T-cell (primary cell): ENCODE measurements at regions not wholly inside any gene's neighbourhood (a gene's known extent, or its start where the extent isn't known, plus 50 kb on each side); places are given as distances from the start of the nearest gene placed in this dataset.

Experiments
- ATAC-seq, 4 experiments: fragments of 200-7000 bp in 3 of 4; fragments of 150-1000 bp in 1 of 4; cut with Tn5 transposase; replicated peaks in 1 of 4; 1 replicate in 3 of 4; 2 replicates in 1 of 4; pipeline ENCODE4 v1.10.0; 2021; ENCODE audit warnings: moderate library complexity in 3 of 4, mild to moderate bottlenecking in 2 of 4, moderate number of reproducible peaks in 1 of 4
- CTCF ChIA-PET, 2 donors: fragments of 300-600 bp; sonication (Branson Sonifier 250); formaldehyde crosslinking; loops; one replicate each; lab custom pipeline; 2022; ENCODE audit warnings: antibody characterized with exemption in 2 of 2; lab: Charles Lee
- POLR2A ChIA-PET, 2 donors: fragments of 300-600 bp; sonication (Branson Sonifier 250); formaldehyde crosslinking; loops; one replicate each; lab custom pipeline; 2022; ENCODE audit warnings: antibody characterized with exemption in 2 of 2; lab: Charles Lee
- DNase-seq, 35 experiments: peaks; one replicate each; pipeline versions ENCODE4 v3.0.0 to v3.0.0-alpha.2; 2013 to 2023
- H3K27ac ChIP-seq: one replicate; pipeline ENCODE4 v1.5.1; 2013; ENCODE audit warnings: low read length
- H3K27me3 ChIP-seq, 2 experiments: replicated peaks in 1 of 2; 1 replicate in 1 of 2; 2 replicates in 1 of 2; pipeline versions ENCODE4 v1.6.1 to v1.7.0; 2013; ENCODE audit warnings: low read length in 1 of 2, mixed read lengths in 1 of 2; ENCODE audit not compliant: control insufficient read depth in 2 of 2, insufficient read depth in 2 of 2; ENCODE audit errors: extremely low read depth in 1 of 2
- H3K36me3 ChIP-seq, 2 donors: 1 replicate in 1 of 2; 2 replicates in 1 of 2; pipeline versions ENCODE4 v1.6.1 to v1.7.0; 2013; ENCODE audit warnings: low read length in 1 of 2; ENCODE audit not compliant: control insufficient read depth in 2 of 2, insufficient read depth in 1 of 2; ENCODE audit errors: extremely low read depth in 1 of 2
- H3K4me1 ChIP-seq, 2 experiments: 1 replicate in 1 of 2; 2 replicates in 1 of 2; pipeline versions ENCODE4 v1.6.1 to v1.7.0; 2013; ENCODE audit warnings: low read length in 2 of 2, mixed read lengths in 1 of 2; ENCODE audit not compliant: insufficient read depth in 2 of 2, control insufficient read depth in 1 of 2; ENCODE audit errors: extremely low read depth in 1 of 2
- H3K4me3 ChIP-seq, 2 donors: 1 replicate in 1 of 2; 2 replicates in 1 of 2; pipeline versions ENCODE4 v1.5.1 to v1.7.0; 2013; ENCODE audit warnings: mild to moderate bottlenecking in 2 of 2, low read length in 1 of 2, moderate library complexity in 1 of 2; ENCODE audit not compliant: control insufficient read depth in 1 of 2; ENCODE audit errors: extremely low read depth in 1 of 2
- H3K9me3 ChIP-seq: 2 replicates; pipeline ENCODE4 v1.7.0; 2013
- H3K27ac Mint-ChIP-seq, 2 donors: one replicate each; pipeline ENCODE4 v1.8.0; 2020 to 2021; ENCODE audit warnings: mild to moderate bottlenecking in 2 of 2, mixed read lengths in 2 of 2
- H3K27me3 Mint-ChIP-seq, 2 donors: one replicate each; pipeline ENCODE4 v1.8.0; 2021 to 2022; ENCODE audit warnings: mixed read lengths in 2 of 2
- H3K36me3 Mint-ChIP-seq: one replicate; pipeline ENCODE4 v1.8.0; 2021; ENCODE audit warnings: mixed read lengths
- H3K4me1 Mint-ChIP-seq, 3 donors: one replicate each; pipeline ENCODE4 v1.8.0; 2020 to 2022; ENCODE audit warnings: mixed read lengths in 3 of 3, mild to moderate bottlenecking in 1 of 3
- H3K4me3 Mint-ChIP-seq, 3 donors: one replicate each; pipeline ENCODE4 v1.8.0; 2020 to 2022; ENCODE audit warnings: mild to moderate bottlenecking in 3 of 3, mixed read lengths in 3 of 3, moderate library complexity in 3 of 3
- H3K9me3 Mint-ChIP-seq, 3 donors: one replicate each; pipeline ENCODE4 v1.8.0; 2020 to 2022; ENCODE audit warnings: mixed read lengths in 3 of 3
- WGBS: methylation state at CpG from one replicate; pipeline ENCODE4 v1.1.5; 2013; ENCODE audit warnings: missing lambda C conversion rate; ENCODE audit not compliant: insufficient coverage; 5-methylcytosine and 5-hydroxymethylcytosine counted together

GRCh38 chr2:22217881-22218280 is 1094.1 kb downstream of the TDRD15 start:
- Histone ChIP-seq H3K36me3 (no peaks in the 10 kb centered on the region), H3K9me3 (no peaks in the 10 kb centered on the region), H3K4me1 (no peaks in the 10 kb centered on the region), H3K27me3 (no peaks in the 10 kb centered on the region), H3K27ac (no peak overlapping the region), H3K4me3 (no peak overlapping the region)
- no peaks in the 10 kb centered on the region for H3K4me1 Mint-ChIP-seq
- CTCF ChIA-PET = interaction anchor here in 1 of 2 donors (0.6 kb wide), 1 partner anchor 56 kb away, joined by 3 read pairs; no protein-coding TSS in a partner anchor
- no peak overlapping the region for H3K4me3 Mint-ChIP-seq
- H3K27ac Mint-ChIP-seq = no peak overlapping the region
- DNase-seq = no peak
- POLR2A ChIA-PET = no interaction called here
- ATAC-seq = no peak
- peaks cover 16 to 28% (median 18%) of the 10 kb centered on the region in 3 donors for H3K9me3 Mint-ChIP-seq
- no CpG with 5 or more reads among the region's 1 CpG for WGBS
- no peaks in the 10 kb centered on the region for H3K36me3 Mint-ChIP-seq
- no peaks in the 10 kb centered on the region for H3K27me3 Mint-ChIP-seq

GRCh38 chr2:22221006-22221405 is 1097.2 kb downstream of the TDRD15 start:
- H3K36me3 Mint-ChIP-seq = no peaks in the 10 kb centered on the region
- ATAC-seq = no peak
- H3K9me3 Mint-ChIP-seq = peaks cover 17 to 42% (median 27%) of the 10 kb centered on the region in 3 donors
- no peaks in the 10 kb centered on the region for H3K4me1 Mint-ChIP-seq
- H3K4me3 Mint-ChIP-seq = no peak overlapping the region
- POLR2A ChIA-PET = no interaction called here
- CTCF ChIA-PET = no interaction called here
- H3K4me3 ChIP-seq = no peak overlapping the region
- H3K27me3 Mint-ChIP-seq = no peaks in the 10 kb centered on the region
- H3K4me1 ChIP-seq = no peaks in the 10 kb centered on the region
- H3K27ac Mint-ChIP-seq = no peak overlapping the region
- no peaks in the 10 kb centered on the region for H3K9me3 ChIP-seq
- no peaks in the 10 kb centered on the region for H3K27me3 ChIP-seq
- no peak for DNase-seq
- no peaks in the 10 kb centered on the region for H3K36me3 ChIP-seq
- WGBS = no CpG with 5 or more reads among the region's 1 CpG
- no peak overlapping the region for H3K27ac ChIP-seq

- H3K9me3 Mint-ChIP-seq = peaks cover 11 to 29% (median 20%) of the 10 kb centered on the region in 3 donors
- no peaks in the 10 kb centered on the region for H3K4me1 ChIP-seq
- no peaks in the 10 kb centered on the region for H3K4me1 Mint-ChIP-seq
- no peaks in the 10 kb centered on the region for H3K27me3 Mint-ChIP-seq
- WGBS = no CpG with 5 or more reads among the region's 3 CpGs
- CTCF ChIA-PET = no interaction called here
- no peaks in the 10 kb centered on the region for H3K9me3 ChIP-seq
- no peak for DNase-seq
- H3K4me3 Mint-ChIP-seq = no peak overlapping the region
- no peak overlapping the region for H3K27ac ChIP-seq
- no peak for ATAC-seq
- H3K36me3 ChIP-seq = no peaks in the 10 kb centered on the region
- no peak overlapping the region for H3K27ac Mint-ChIP-seq
- H3K4me3 ChIP-seq = no peak overlapping the region
- no peaks in the 10 kb centered on the region for H3K36me3 Mint-ChIP-seq
- POLR2A ChIA-PET = no interaction called here
- H3K27me3 ChIP-seq = no peaks in the 10 kb centered on the region
These were observed 1115.2 kb downstream of the TDRD15 start for GRCh38 chr2:22238967-22239366.

- DNase-seq (no peak), ATAC-seq (no peak)
- Histone ChIP-seq H3K4me1 (no peaks in the 10 kb centered on the region), H3K36me3 (no peaks in the 10 kb centered on the region), H3K27me3 (no peaks in the 10 kb centered on the region), H3K9me3 (no peaks in the 10 kb centered on the region), H3K4me3 (no peak overlapping the region), H3K27ac (no peak overlapping the region)
- H3K4me1 Mint-ChIP-seq = no peaks in the 10 kb centered on the region
- no peaks in the 10 kb centered on the region for H3K36me3 Mint-ChIP-seq
- peaks cover 13 to 14% (median 13%) of the 10 kb centered on the region in 3 donors for H3K9me3 Mint-ChIP-seq
- H3K4me3 Mint-ChIP-seq = no peak overlapping the region
- H3K27ac Mint-ChIP-seq = no peak overlapping the region
- ChIA-PET POLR2A (no interaction called here), CTCF (no interaction called here)
- WGBS = no CpG with 5 or more reads among the region's 4 CpGs
- no peaks in the 10 kb centered on the region for H3K27me3 Mint-ChIP-seq
These were observed 1123.7 kb downstream of the TDRD15 start for GRCh38 chr2:22247466-22247865.

GRCh38 chr2:22248851-22249250 is 1125.1 kb downstream of the TDRD15 start:
- H3K27ac Mint-ChIP-seq = no peak overlapping the region
- DNase-seq (no peak), ATAC-seq (no peak)
- no peaks in the 10 kb centered on the region for H3K36me3 ChIP-seq
- no peak overlapping the region for H3K27ac ChIP-seq
- H3K4me1 ChIP-seq = no peaks in the 10 kb centered on the region
- H3K9me3 Mint-ChIP-seq = peaks cover 7 to 16% (median 9%) of the 10 kb centered on the region in 3 donors
- no peaks in the 10 kb centered on the region for H3K27me3 Mint-ChIP-seq
- no CpG with 5 or more reads among the region's 2 CpGs for WGBS
- ChIA-PET CTCF (no interaction called here), POLR2A (no interaction called here)
- no peak overlapping the region for H3K4me3 ChIP-seq
- no peaks in the 10 kb centered on the region for H3K36me3 Mint-ChIP-seq
- no peaks in the 10 kb centered on the region for H3K27me3 ChIP-seq
- no peaks in the 10 kb centered on the region for H3K4me1 Mint-ChIP-seq
- no peaks in the 10 kb centered on the region for H3K9me3 ChIP-seq
- H3K4me3 Mint-ChIP-seq = no peak overlapping the region

GRCh38 chr2:22253171-22253570 is 1129.4 kb downstream of the TDRD15 start:
- CTCF ChIA-PET = interaction anchor here in 1 of 2 donors (0.7 kb wide), 1 partner anchor 9 kb away, joined by 3 read pairs; no protein-coding TSS in a partner anchor
- H3K36me3 ChIP-seq = no peaks in the 10 kb centered on the region
- peaks cover 4 to 18% (median 6%) of the 10 kb centered on the region in 3 donors for H3K9me3 Mint-ChIP-seq
- H3K9me3 ChIP-seq = no peaks in the 10 kb centered on the region
- ATAC-seq (no peak), DNase-seq (no peak)
- H3K27me3 ChIP-seq = no peaks in the 10 kb centered on the region
- whole genome bisulfite sequencing = 83% methylated on average over 1 of the region's 2 CpGs
- H3K4me1 Mint-ChIP-seq = no peaks in the 10 kb centered on the region
- H3K4me1 ChIP-seq = no peaks in the 10 kb centered on the region
- no peaks in the 10 kb centered on the region for H3K27me3 Mint-ChIP-seq
- POLR2A ChIA-PET = no interaction called here
- no peaks in the 10 kb centered on the region for H3K36me3 Mint-ChIP-seq
- H3K4me3 ChIP-seq = no peak overlapping the region
- H3K4me3 Mint-ChIP-seq = no peak overlapping the region
- H3K27ac Mint-ChIP-seq = no peak overlapping the region
- H3K27ac ChIP-seq = no peak overlapping the region

- no peaks in the 10 kb centered on the region for H3K4me1 ChIP-seq
- H3K9me3 Mint-ChIP-seq = peaks cover 18 to 24% (median 22%) of the 10 kb centered on the region in 3 donors
- WGBS = 87% methylated on average over 3 of the region's 7 CpGs
These were observed 1123.8 kb upstream of the KLHL29 start for GRCh38 chr2:22261165-22261564.

More at GRCh38 chr2:22261165-22261564, 1123.8 kb upstream of the KLHL29 start:
- no peak for DNase-seq
- H3K36me3 Mint-ChIP-seq = no peaks in the 10 kb centered on the region
- no peak for ATAC-seq
- H3K27me3 ChIP-seq = no peaks in the 10 kb centered on the region
- no peaks in the 10 kb centered on the region for H3K36me3 ChIP-seq
- H3K27ac Mint-ChIP-seq = no peak overlapping the region
- H3K27me3 Mint-ChIP-seq = no peaks in the 10 kb centered on the region
- no peak overlapping the region for H3K4me3 Mint-ChIP-seq
- no peaks in the 10 kb centered on the region for H3K4me1 Mint-ChIP-seq
- ChIA-PET POLR2A (no interaction called here), CTCF (no interaction called here)
- H3K9me3 ChIP-seq = no peaks in the 10 kb centered on the region
- no peak overlapping the region for H3K4me3 ChIP-seq
- no peak overlapping the region for H3K27ac ChIP-seq
